ENCODE measurements at regions not wholly inside any gene's neighbourhood (a gene's known extent, or its start where the extent isn't known, plus 50 kb on each side); places are given as distances from the start of the nearest gene placed in this dataset.

DNA sequence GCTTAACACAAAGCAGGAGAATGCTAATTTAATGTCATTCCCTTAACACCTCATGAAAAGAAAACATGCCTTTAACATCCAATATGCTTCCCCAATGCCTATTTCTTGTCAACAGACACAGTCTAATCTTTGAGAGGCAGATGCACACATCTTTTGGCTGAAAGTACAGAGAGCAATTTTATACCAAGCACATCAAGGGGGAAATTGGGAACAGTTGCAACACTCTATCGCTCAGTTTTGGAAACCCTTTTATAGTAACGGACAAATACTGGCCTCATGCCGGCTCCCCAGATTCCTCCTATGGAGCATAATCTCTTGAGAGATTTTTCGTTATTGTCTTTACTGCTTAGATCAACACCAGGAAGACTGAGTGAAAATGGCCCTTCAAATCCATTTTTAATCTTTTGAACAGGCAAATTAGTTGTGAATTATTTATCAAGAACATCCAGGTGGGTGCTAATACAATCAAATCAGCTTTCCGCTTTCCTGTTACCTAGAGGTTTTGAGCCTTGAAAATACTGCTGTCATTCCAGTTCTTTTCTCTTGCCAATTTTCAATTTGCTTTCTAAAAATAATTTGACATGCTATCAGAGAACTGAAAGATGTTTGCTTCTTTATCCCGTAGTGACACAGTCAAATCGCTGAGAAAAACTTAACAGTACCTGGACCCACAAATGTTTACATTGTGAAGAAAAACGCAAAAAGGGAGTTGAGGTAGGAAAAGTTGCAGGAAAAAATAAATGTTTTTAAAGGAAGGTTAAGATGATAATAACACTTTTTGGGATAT is 60.7 kb upstream of the CAND1 start:
- intact Hi-C loops (cut with micrococcal nuclease): no loop called here
- Mint-ChIP-seq H3K9me3 (no peaks in the 10 kb centered on the region), H3K36me3 (ENCODE audit: low read depth) (no peaks in the 10 kb centered on the region), H3K4me1 (ENCODE audit: low read depth) (no peaks in the 10 kb centered on the region), H3K27me3 (ENCODE audit: low read depth) (peaks cover 8% of the 10 kb centered on the region), H3K4me3 (ENCODE audit: low read depth) (no peak overlapping the region), H3K27ac (no peak overlapping the region)
- no peak for DNase-seq (ENCODE audit: low spot score)

DNA sequence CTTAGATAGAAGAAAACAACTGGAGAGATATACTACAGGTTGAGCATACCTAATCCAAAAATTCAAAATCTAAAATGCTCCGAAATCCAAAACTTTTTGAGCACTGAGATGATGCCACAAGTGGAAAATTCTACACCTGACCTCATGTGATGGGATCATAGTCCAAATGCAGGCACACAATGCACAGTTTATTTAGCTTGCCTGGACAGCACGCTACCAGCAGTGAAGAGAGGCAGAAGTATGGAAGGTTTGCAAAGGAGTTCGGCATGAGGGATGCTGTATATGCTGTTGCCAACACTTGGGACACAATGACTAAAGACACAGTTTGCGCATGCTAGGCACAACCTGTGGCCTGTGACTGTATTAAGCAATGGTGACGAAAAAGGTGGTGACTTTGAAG is 58.1 kb upstream of the CAND1 start:
- Mint-ChIP-seq H3K4me1 (ENCODE audit: low read depth) (no peaks in the 10 kb centered on the region), H3K27me3 (ENCODE audit: low read depth) (peaks cover 13% of the 10 kb centered on the region), H3K36me3 (ENCODE audit: low read depth) (no peaks in the 10 kb centered on the region), H3K9me3 (no peaks in the 10 kb centered on the region), H3K4me3 (ENCODE audit: low read depth) (no peak overlapping the region), H3K27ac (no peak overlapping the region)
- no peak for DNase-seq (ENCODE audit: low spot score)
- intact Hi-C loops (cut with micrococcal nuclease): no loop called here

DNA sequence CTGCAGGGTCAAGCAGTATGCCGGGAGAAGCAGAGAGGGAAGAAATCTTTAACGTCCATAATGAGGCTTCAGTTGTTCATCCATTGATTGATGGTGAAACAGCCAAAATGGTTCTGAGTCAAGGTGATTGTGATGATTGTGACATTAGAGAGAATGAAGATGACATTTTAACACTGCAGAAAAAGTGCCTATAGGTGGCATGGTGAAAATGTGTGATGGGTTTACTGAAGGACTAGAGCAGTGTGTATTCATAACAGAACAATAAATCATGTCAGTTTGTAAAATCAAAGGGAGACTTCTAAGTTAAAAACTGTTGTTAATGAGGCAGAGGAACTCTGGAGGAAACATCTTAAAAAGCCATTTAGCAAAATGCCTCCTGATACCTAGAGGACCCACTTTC is 57.7 kb upstream of the CAND1 start:
- H3K4me1 Mint-ChIP-seq (ENCODE audit: low read depth): no peaks in the 10 kb centered on the region
- no peaks in the 10 kb centered on the region for H3K36me3 Mint-ChIP-seq (ENCODE audit: low read depth)
- no peak overlapping the region for H3K27ac Mint-ChIP-seq
- H3K9me3 Mint-ChIP-seq: no peaks in the 10 kb centered on the region
- intact Hi-C loops (cut with micrococcal nuclease): no loop called here
- H3K4me3 Mint-ChIP-seq (ENCODE audit: low read depth): no peak overlapping the region
- no peak for DNase-seq (ENCODE audit: low spot score)
- peaks cover 13% of the 10 kb centered on the region for H3K27me3 Mint-ChIP-seq (ENCODE audit: low read depth)

DNA sequence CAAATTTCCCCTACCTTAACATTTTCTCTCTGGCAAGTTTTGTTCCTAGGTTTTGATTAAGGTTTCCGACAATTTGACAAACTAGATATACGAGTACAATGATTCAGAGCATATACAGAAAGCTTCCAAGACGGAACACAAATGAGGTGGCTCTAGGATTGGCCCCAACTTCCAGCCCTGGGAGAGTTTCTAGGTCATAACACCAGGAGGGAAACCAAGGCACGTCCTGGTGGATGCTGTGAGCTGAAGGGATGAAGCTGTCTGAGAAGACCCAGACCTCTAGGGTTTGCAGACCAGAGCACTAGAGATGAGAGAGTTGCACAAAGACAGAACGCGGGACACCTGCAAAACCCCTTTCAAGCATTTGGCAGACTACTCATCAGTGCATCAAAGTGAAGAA is 51.5 kb upstream of the CAND1 start:
- intact Hi-C loops (cut with micrococcal nuclease): no loop called here
- no peak for DNase-seq (ENCODE audit: low spot score)
- Mint-ChIP-seq H3K9me3 (no peaks in the 10 kb centered on the region), H3K27me3 (ENCODE audit: low read depth) (peaks cover 10% of the 10 kb centered on the region), H3K36me3 (ENCODE audit: low read depth) (no peaks in the 10 kb centered on the region), H3K4me1 (ENCODE audit: low read depth) (no peaks in the 10 kb centered on the region), H3K4me3 (ENCODE audit: low read depth) (no peak overlapping the region), H3K27ac (no peak overlapping the region)
